ENCODE measurements at regions not wholly inside any gene's neighbourhood (a gene's known extent, or its start where the extent isn't known, plus 50 kb on each side); places are given as distances from the start of the nearest gene placed in this dataset.

- peak; percentile 22 to 31 for DNase-seq
Measured at GRCh38 chr11:81497202-81497804, 1236.4 kb downstream of the FAM181B start.

- no peak for DNase-seq
Measured at GRCh38 chr11:81496601-81497000, 1237.1 kb downstream of the FAM181B start.

DNA sequence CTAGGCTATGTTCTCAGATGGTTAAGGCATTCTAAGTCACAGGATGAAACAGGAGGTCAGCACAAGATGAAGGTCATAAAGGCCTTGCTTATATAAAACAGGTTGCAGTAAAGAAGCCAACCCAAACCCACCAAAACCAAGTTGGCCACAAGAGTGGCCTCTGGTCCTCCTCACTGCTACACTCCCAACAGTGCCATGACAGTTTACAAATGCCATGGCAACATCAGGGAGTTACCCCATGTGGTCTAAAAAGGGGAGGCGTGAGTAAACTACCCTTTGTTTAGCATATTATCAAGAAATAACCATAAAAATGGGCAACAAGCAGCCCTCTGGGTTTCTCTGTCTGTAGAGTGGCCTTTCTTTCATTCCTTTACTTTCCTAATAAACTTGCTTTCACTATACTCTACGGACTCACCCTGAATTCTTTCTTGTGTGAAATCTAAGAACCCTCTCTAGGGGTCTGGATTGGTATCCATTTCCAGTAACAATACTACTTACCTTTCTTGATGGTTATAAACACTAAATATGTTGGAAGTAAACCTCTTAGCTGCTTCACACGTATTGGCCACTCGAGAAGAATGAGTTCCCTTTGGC is 1237.9 kb downstream of the FAM181B start:
- no peak for DNase-seq

DNA sequence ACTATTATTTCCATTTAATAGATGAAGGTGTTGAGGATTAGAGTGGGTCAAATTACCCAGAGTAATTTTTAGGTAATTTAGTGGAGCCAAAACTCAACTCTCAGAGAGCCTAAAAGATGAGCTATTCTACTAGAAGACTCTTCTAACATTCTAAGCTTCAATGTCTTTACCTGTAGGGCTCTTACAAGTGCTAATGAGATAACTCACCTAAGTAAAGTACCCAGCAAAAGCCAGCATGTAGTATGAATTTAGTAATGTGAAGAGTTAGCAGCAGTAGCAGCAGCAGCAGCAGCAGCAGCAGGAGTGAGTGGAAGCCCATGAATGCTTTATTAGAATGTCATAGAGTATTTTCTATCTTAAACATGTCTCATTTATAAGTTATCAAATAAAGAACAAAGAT is 1239.2 kb downstream of the FAM181B start:
- DNase-seq, result no peak

GRCh38 chr11:81492923-81493445 is 1240.7 kb downstream of the FAM181B start:
- no peak for DNase-seq

DNA sequence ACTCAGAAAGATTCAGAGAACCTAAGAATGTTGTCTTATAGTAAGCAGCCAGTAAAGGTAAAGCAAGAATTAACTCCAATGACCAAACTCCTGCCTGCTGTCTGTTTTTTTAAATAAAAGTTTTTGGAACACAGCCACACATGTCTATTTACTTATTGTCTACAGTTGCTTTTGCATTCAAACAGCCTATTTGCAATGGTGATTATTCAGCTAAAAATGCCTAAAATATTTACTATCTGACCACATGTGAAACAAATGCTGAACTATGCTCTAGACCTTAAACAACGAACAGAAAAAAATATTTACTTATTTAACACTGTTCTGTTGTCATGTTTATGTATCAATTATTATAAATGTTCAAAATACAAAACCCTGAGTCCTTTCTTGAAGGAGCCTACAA is 1246.6 kb downstream of the FAM181B start:
- DNase-seq, result no peak

DNA sequence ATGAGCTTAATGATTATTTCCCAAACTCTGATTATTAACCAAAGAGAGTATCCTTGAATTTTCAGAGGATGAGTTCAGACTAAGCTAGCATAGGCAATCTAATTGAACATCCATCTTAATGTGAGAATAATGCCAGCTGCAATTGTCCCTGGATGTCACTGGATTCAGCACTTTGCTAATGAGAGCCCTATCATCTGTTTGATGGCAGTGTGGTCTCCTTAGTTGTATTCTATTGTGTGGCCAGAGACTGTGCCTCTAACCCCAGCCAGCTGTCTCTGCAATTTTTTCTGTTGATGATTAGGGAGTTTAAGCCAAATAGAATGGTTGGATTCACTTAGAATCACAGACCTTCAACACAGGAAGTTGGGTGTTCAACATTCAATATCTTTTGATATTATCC is 1249.5 kb downstream of the FAM181B start:
- DNase-seq, result no peak

GRCh38 chr11:81477277-81477676 is 1256.4 kb downstream of the FAM181B start:
- no peak for DNase-seq

GRCh38 chr11:81476345-81476744 is 1257.3 kb downstream of the FAM181B start:
- DNase-seq, result no peak

- DNase-seq, result no peak
Measured at GRCh38 chr11:81472646-81473045, 1261.0 kb downstream of the FAM181B start.

GRCh38 chr11:81470446-81470845 is 1263.2 kb downstream of the FAM181B start:
- no peak for DNase-seq

DNA sequence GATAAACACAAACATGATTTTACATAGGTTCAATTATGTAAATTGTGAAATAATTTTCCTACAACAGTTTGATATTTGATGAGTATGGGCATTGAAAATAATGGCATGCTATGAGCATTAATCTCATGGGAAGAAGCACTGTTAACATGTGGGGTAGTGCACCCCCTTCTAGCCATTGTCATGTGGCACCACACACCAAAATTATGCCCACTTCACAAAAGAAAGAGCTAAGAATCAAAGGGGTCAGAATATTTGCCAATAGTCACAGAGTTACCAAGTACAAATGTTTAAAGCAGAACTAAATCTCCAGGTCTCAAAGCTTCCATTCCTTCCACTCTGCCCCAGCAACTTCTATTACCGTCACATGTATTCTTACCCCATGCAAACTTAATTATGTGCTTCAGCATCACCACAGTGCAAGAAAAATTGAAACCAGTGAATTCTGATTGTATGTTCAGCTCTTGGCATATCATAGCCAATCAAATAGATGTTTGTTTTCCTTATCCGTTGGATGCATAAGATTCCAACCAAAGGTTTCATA is 1273.8 kb downstream of the FAM181B start:
- DNase-seq, result no peak

DNA sequence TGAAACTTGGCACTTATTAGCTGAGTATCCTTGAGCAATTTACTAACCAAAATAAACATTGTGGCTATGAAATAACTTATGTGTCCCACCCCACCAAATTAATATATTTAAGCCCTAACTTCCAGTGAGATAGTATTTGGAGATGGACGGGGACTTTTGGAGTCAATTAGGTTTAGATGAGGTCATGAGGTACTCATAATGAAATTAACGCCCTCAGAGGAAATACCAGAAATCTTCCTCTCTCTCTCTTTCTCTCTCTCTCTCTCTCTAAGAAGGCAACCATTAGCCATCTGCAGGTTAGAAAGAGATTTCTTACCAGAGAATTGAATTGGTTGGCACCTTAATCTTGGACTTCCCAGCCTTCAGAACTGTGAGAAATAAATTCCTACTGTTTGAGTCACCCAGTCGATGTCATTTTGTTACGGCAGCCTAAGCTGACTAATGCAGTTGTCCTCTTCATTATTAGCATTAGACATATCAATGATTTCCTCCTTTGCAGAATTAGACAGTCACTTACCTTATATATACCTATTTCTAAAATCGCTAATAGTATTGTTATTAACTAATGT is 1284.0 kb downstream of the FAM181B start:
- no peak for DNase-seq

DNA sequence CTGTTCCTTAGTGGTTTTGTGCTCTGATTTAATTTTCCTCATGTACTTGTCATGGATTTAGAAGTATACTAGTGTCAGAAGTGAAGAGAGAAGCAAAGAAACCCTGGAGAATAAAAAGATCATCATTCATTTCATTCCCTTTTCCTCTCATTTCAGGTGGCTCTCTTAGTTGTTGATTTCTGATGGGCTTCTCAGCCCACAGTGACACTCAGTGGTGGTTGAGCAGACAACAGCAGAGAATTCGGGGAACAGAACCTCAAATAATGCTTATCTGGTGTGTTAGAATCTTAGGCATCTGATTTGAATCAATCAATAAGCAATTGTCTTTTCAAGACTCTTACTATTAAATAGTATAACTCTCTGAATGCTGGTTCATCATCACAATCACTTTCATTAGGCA is 1289.4 kb downstream of the FAM181B start:
- DNase-seq, result no peak

DNA sequence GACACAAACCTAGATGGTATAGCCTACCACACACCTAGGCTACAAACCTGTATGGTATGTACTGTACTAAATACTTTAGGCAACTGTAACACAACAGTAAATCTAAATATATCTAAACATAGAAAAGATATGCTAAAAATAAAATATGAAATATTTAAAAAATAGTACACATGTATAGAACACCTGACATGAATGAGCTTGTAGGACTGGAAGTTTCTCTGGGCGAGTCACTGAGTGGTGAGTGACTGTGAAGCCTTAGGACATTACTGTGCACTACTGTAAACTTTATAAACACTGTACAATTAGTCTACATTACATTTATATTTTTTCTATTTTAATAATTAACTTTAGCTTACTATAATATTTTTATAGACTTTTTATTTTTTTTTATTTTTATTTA is 1301.3 kb downstream of the FAM181B start:
- DNase-seq, result no peak

- DNase-seq, result no peak
Measured at GRCh38 chr11:81424822-81425221, 1308.8 kb downstream of the FAM181B start.

DNA sequence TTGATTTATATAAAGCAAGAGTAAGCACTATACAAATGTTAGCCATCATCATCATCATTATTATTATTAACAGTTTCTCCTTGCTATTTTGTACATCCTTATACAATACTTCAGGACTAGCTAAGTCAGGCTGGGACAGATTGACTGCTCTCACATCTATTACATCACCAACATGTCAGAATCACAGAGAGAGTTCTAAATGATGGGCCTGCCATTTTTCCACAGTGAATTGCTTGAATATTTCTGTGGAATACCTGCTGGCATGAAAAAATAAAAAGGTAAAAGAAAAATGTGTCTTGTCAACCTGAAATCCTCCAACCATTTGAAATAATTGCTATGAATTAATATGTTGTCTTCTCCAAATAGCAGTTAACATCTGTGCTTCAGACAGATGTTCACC is 1311.3 kb downstream of the FAM181B start:
- no peak for DNase-seq

GRCh38 chr11:81421251-81421860 is 1312.3 kb downstream of the FAM181B start:
- DNase-seq, result no peak

DNA sequence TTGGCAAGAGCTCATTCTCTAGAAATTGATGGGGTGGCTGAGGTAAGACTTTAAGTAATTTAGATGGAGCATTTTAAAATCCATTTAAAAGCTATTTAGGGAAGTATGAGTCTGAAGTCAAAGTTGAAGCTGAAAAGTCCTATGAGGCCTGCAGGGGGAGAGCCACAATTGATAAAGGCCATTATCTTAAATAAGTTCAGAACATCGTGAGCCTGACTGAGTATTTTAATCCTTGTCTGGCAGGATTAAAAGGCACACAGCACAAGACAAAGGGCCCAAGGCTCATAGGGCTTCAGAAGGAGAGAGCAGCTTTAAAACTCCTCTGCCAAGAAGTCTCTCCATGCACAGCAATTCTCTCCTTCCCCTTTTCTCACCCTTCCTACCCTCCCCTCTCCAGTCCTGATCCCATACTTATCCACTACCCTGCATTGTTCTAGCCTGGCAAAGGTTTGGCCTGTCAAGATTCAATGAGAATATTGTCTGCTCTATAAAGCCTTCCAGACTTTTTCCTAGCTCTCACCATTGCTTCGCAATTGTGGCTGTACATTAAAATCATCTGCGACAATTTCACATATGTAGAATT is 1312.9 kb downstream of the FAM181B start:
- DNase-seq, result no peak

DNA sequence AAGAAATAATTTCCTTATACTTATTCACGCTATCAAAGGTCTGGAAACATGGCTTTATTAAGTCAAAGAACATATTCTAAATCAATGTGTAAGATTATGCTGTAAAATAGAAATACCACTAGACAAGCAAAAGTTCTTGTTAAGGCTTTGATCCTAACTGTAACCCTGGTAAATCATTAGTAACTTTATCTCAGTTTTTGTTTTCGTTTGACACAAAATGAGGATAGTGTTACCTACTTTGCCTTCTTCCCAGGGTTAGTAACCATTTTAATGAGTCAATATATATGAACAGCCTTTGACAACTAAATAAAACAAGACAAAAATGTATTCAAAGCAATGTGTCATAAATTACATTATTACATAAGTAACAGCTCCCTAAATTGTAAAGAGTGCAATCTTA is 1336.3 kb downstream of the FAM181B start:
- no peak for DNase-seq

DNA sequence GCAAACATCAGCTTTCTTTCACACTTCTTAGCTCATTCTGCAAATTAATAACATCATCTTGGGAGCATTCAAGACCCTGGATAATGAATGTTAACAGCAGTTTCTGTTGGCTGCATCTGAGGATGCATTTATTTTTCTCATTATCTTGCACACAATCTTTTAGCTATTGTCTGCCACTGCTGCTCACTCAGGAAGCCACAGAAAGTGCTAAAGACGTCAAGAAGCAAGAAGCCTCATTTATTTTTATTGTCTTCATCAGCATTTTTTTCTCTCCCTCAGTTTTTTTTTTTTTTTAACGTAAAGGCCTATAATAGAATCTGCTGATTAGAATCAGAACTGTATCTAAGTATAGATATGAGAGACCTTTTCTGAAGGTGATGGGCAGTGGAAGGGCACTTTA is 1339.4 kb downstream of the FAM181B start:
- DNase-seq, result no peak

- no peak for DNase-seq
Measured at GRCh38 chr11:81388326-81388725, 1345.3 kb downstream of the FAM181B start.

GRCh38 chr11:81380395-81380794 is 1353.3 kb downstream of the FAM181B start:
- no peak for DNase-seq

All from inflammatory macrophage (primary cell).